H1 (cell line): ENCODE measurements at regions not wholly inside any gene's neighbourhood (a gene's known extent, or its start where the extent isn't known, plus 50 kb on each side); places are given as distances from the start of the nearest gene placed in this dataset.

Source experiments
- CHD7 ChIP-seq: fragments of 300-600 bp; sonication (generic); IDR thresholded peaks from 2 replicates; pipeline ENCODE4 v1.7.1; 2012; ENCODE audit warnings: low read length, moderate library complexity, mild to moderate bottlenecking, inconsistent platforms; ENCODE audit not compliant: insufficient replicate concordance
- TAF1 ChIP-seq: IDR thresholded peaks from 2 replicates; pipeline ENCODE4 v1.6.1; 2011; ENCODE audit warnings: mild to moderate bottlenecking, low read depth, low read length

GRCh38 chrX:15948318-15948660 lies 93.7 kb upstream of the AP1S2 start (continued):
- TF ChIP-seq CHD7 (no peak), TAF1 (no peak)
